ENCODE measurements at regions not wholly inside any gene's neighbourhood (a gene's known extent, or its start where the extent isn't known, plus 50 kb on each side); places are given as distances from the start of the nearest gene placed in this dataset.

DNA sequence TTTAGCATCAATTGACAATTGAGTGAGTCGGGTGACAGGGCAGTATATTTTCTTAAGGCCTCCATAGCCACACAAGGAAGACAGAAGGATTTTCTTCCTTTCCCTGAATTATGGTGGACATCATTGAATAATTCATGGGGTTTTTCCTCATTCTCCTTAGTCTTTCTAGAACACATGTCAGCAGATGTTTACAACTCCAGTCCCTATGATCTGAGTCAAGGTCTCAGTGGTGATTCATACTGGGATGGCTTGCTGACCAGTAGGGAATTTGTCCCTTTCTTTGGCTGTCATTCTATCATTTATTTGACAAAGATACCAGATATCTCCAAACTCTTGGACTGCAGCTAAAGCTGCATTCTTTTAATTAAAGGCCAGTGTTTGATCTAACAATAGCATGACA, 332.9 kb upstream of the RBMY1B start:
- TF ChIP-seq CTCF (IDR thresholded peaks at IDR 0.05 in 4 of 5, conservative IDR thresholded peaks at IDR 0.05 in 1 of 5), result no peak
- no peak for TF ChIP-seq POLR2A (IDR thresholded peaks at IDR 0.05)
